ENCODE measurements at regions not wholly inside any gene's neighbourhood (a gene's known extent, or its start where the extent isn't known, plus 50 kb on each side); places are given as distances from the start of the nearest gene placed in this dataset.

GRCh38 chr13:34593658-34594057 lies 348.4 kb upstream of the NBEA start:
- TF ChIP-seq TCF4 (CRISPR knock-in tag; IDR thresholded peaks at IDR 0.05; ENCODE audit: borderline replicate concordance) = no peak
- TF ChIP-seq, protein P1, sequence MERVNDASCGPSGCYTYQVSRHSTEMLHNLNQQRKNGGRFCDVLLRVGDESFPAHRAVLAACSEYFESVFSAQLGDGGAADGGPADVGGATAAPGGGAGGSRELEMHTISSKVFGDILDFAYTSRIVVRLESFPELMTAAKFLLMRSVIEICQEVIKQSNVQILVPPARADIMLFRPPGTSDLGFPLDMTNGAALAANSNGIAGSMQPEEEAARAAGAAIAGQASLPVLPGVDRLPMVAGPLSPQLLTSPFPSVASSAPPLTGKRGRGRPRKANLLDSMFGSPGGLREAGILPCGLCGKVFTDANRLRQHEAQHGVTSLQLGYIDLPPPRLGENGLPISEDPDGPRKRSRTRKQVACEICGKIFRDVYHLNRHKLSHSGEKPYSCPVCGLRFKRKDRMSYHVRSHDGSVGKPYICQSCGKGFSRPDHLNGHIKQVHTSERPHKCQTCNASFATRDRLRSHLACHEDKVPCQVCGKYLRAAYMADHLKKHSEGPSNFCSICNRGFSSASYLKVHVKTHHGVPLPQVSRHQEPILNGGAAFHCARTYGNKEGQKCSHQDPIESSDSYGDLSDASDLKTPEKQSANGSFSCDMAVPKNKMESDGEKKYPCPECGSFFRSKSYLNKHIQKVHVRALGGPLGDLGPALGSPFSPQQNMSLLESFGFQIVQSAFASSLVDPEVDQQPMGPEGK (CRISPR knock-in tag; IDR thresholded peaks at IDR 0.05; ENCODE audit: borderline replicate concordance) = no peak

Measured in SK-N-SH treated with all-trans-retinoic acid at 6 μM for 48 hours (cell line).